T-helper 2 cell (primary cell): ENCODE measurements at regions not wholly inside any gene's neighbourhood (a gene's known extent, or its start where the extent isn't known, plus 50 kb on each side); places are given as distances from the start of the nearest gene placed in this dataset.
A peak's percentile ranks its signal among the peaks of the same experiment; 100 is the strongest.

Experiments used
- DNase-seq, 5 experiments: peaks; one replicate each; pipeline versions ENCODE4 v3.0.0 to v3.0.0-alpha.2; 2012 to 2022

GRCh38 chr16:80171746-80172145, 369.0 kb upstream of the DYNLRB2 start:
- DNase-seq, result no peak

- no peak for DNase-seq
These were observed 369.6 kb upstream of the DYNLRB2 start for GRCh38 chr16:80171199-80171598.

GRCh38 chr16:80167657-80168390, 373.0 kb upstream of the DYNLRB2 start:
- DNase-seq, result no peak

GRCh38 chr16:80166082-80166481, 374.7 kb upstream of the DYNLRB2 start:
- DNase-seq, result no peak

- no peak for DNase-seq
These were observed 375.7 kb upstream of the DYNLRB2 start for GRCh38 chr16:80164966-80165550.

- no peak for DNase-seq
These were observed 377.5 kb upstream of the DYNLRB2 start for GRCh38 chr16:80163339-80163738.

GRCh38 chr16:80161799-80162739, 378.7 kb upstream of the DYNLRB2 start:
- no peak for DNase-seq

- no peak for DNase-seq
These were observed 382.0 kb upstream of the DYNLRB2 start for GRCh38 chr16:80158766-80159165.

- no peak for DNase-seq
These were observed 389.1 kb upstream of the DYNLRB2 start for GRCh38 chr16:80151722-80152111.

GRCh38 chr16:80150978-80151721, 389.6 kb upstream of the DYNLRB2 start:
- DNase-seq, result no peak

- DNase-seq, result no peak
These were observed 392.0 kb upstream of the DYNLRB2 start for GRCh38 chr16:80148826-80149225.

- DNase-seq, result no peak
These were observed 393.7 kb upstream of the DYNLRB2 start for GRCh38 chr16:80147026-80147655.

- peak in 1 of 5 experiments; percentile 21 for DNase-seq
These were observed 396.6 kb upstream of the DYNLRB2 start for GRCh38 chr16:80144191-80144590.

GRCh38 chr16:80142940-80143339, 397.9 kb upstream of the DYNLRB2 start:
- no peak for DNase-seq

- DNase-seq, result no peak
These were observed 398.5 kb upstream of the DYNLRB2 start for GRCh38 chr16:80142281-80142680.

- DNase-seq, result no peak
These were observed 411.0 kb upstream of the DYNLRB2 start for GRCh38 chr16:80129791-80130190.

- DNase-seq, result no peak
These were observed 415.1 kb upstream of the DYNLRB2 start for GRCh38 chr16:80125677-80126076.

- no peak for DNase-seq
These were observed 417.6 kb upstream of the DYNLRB2 start for GRCh38 chr16:80123189-80123588.

GRCh38 chr16:80122115-80122514, 418.7 kb upstream of the DYNLRB2 start:
- no peak for DNase-seq

GRCh38 chr16:80121522-80121909, 419.3 kb upstream of the DYNLRB2 start:
- DNase-seq, result no peak

- no peak for DNase-seq
These were observed 419.8 kb upstream of the DYNLRB2 start for GRCh38 chr16:80120899-80121521.
